K562 (cell line): ENCODE measurements at regions not wholly inside any gene's neighbourhood (a gene's known extent, or its start where the extent isn't known, plus 50 kb on each side); places are given as distances from the start of the nearest gene placed in this dataset.

Experiments used
- BACH1 ChIP-seq: fragments of 200-800 bp; sonication (Bioruptor generic); IDR thresholded peaks from 2 replicates; pipeline ENCODE4 v1.6.1; 2016; ENCODE audit warnings: missing genetic modification characterization, missing compliant biosample characterization
- CHD4 ChIP-seq: fragments of 200-600 bp; sonication (generic); IDR thresholded peaks from 3 replicates; pipeline ENCODE4 v1.6.1; 2012; ENCODE audit warnings: low read depth, mild to moderate bottlenecking, mixed read lengths, low read length, inconsistent platforms; ENCODE audit not compliant: insufficient read depth, insufficient replicate concordance, poor library complexity, severe bottlenecking
- CTCF ChIP-seq, 3 experiments: IDR thresholded peaks in 2 of 3; conservative IDR thresholded peaks in 1 of 3; 2 replicates each; pipeline ENCODE4 v1.5.1; 2011 to 2012; ENCODE audit warnings: low read length in 3 of 3, mild to moderate bottlenecking in 3 of 3, control low read depth in 2 of 3, improper control_type of control experiment in 1 of 3, inconsistent platforms in 1 of 3, low read depth in 1 of 3, mixed read lengths in 1 of 3, moderate library complexity in 1 of 3; ENCODE audit not compliant: insufficient read depth in 2 of 3
- FIP1L1 ChIP-seq: fragments of 200-400 bp; formaldehyde crosslinking; IDR thresholded peaks from 2 replicates; pipeline ENCODE4 v1.6.1; 2018; ENCODE audit warnings: mild to moderate bottlenecking, low read depth, low read length; ENCODE audit not compliant: poor library complexity, severe bottlenecking
- RCOR1 ChIP-seq, 2 experiments: IDR thresholded peaks; 2 replicates each; pipeline ENCODE4 v1.6.1; 2012; ENCODE audit warnings: low read depth in 2 of 2, low read length in 2 of 2, borderline replicate concordance in 1 of 2, improper control_type of control experiment in 1 of 2
- SMC3 ChIP-seq: conservative IDR thresholded peaks from 2 replicates; pipeline ENCODE4 v1.6.1; 2011; ENCODE audit warnings: low read depth, low read length, improper control_type of control experiment; ENCODE audit not compliant: insufficient read depth
- ZNF282 ChIP-seq: sonication (generic); formaldehyde crosslinking; IDR thresholded peaks from 2 replicates; pipeline ENCODE4 v1.8.1; 2023; ENCODE audit warnings: missing genetic modification reagents

- TF ChIP-seq SMC3 (no peak), CTCF (IDR thresholded peaks at IDR 0.05 in 2 of 3, conservative IDR thresholded peaks at IDR 0.05 in 1 of 3; ENCODE audit: insufficient read depth in 2 of 3, low read depth in 1 of 3, low read length in 3 of 3) (no peak), CHD4 (no peak), RCOR1 (IDR thresholded peaks at IDR 0.05; ENCODE audit: borderline replicate concordance in 1 of 2, low read depth in 2 of 2, low read length in 2 of 2) (no peak), BACH1 (no peak), ZNF282 (CRISPR knock-in tag) (no peak), FIP1L1 (no peak)
These were observed 257.2 kb upstream of the CHAC2 start for GRCh38 chr2:53510401-53510800.
